DND-41 (cell line): ENCODE measurements at regions not wholly inside any gene's neighbourhood (a gene's known extent, or its start where the extent isn't known, plus 50 kb on each side); places are given as distances from the start of the nearest gene placed in this dataset.

ENCODE experiments used
- ATAC-seq: fragments of 200-7000 bp; cut with Tn5 transposase; 3 replicates; pipeline ENCODE4 v1.9.1; 2021; ENCODE audit warnings: low read depth; ENCODE audit not compliant: insufficient read depth
- DNase-seq: peaks from one replicate; pipeline ENCODE4 v3.0.0-alpha.2; 2020
- H2AFZ ChIP-seq: 2 replicates; pipeline ENCODE4 v1.6.0; 2012; ENCODE audit warnings: low read depth, low read length
- H3K27ac ChIP-seq: 2 replicates; pipeline ENCODE4 v1.5.1; 2012; ENCODE audit warnings: low read length, inconsistent platforms
- H3K27me3 ChIP-seq: fragments of 200-600 bp; sonication (generic); 2 replicates; pipeline ENCODE4 v1.6.0; 2012; ENCODE audit warnings: low read length, mild to moderate bottlenecking, inconsistent platforms; ENCODE audit not compliant: insufficient read depth, poor library complexity
- H3K36me3 ChIP-seq: 2 replicates; pipeline ENCODE4 v1.5.1; 2012; ENCODE audit warnings: low read length, inconsistent platforms; ENCODE audit not compliant: insufficient read depth
- H3K4me1 ChIP-seq: 2 replicates; pipeline ENCODE4 v1.5.1; 2012; ENCODE audit warnings: mild to moderate bottlenecking, low read length; ENCODE audit not compliant: insufficient read depth
- H3K4me2 ChIP-seq: 2 replicates; pipeline ENCODE4 v1.6.0; 2012; ENCODE audit warnings: mild to moderate bottlenecking, moderate library complexity, low read length, inconsistent platforms; ENCODE audit not compliant: insufficient read depth
- H3K4me3 ChIP-seq, 2 experiments: fragments of 200-600 bp in 1 of 2; shearing (Covaris generic) in 1 of 2; 2 replicates each; pipeline ENCODE4 v1.5.1; 2012 to 2016; ENCODE audit warnings: inconsistent platforms in 2 of 2, low read length in 2 of 2, mild to moderate bottlenecking in 2 of 2, low read depth in 1 of 2, moderate library complexity in 1 of 2
- H3K79me2 ChIP-seq: 2 replicates; pipeline ENCODE4 v1.6.0; 2012; ENCODE audit warnings: low read length, inconsistent platforms; ENCODE audit not compliant: insufficient read depth
- H3K9ac ChIP-seq: 2 replicates; pipeline ENCODE4 v1.6.0; 2012; ENCODE audit warnings: low read depth, mild to moderate bottlenecking, inconsistent platforms, low read length, moderate library complexity
- H3K9me3 ChIP-seq: 2 replicates; pipeline ENCODE4 v1.5.1; 2012; ENCODE audit warnings: low read length, moderate library complexity, mild to moderate bottlenecking, inconsistent platforms; ENCODE audit not compliant: insufficient read depth, severe bottlenecking
- H4K20me1 ChIP-seq: 2 replicates; pipeline ENCODE4 v1.6.0; 2012; ENCODE audit warnings: low read length; ENCODE audit not compliant: insufficient read depth
- CTCF ChIP-seq: IDR thresholded peaks from 2 replicates; pipeline ENCODE4 v1.5.1; 2012; ENCODE audit warnings: borderline replicate concordance, low read length, moderate library complexity, mild to moderate bottlenecking; ENCODE audit not compliant: poor library complexity, severe bottlenecking; ENCODE audit errors: extremely low read depth
- EZH2 ChIP-seq: IDR thresholded peaks from 3 replicates; pipeline ENCODE4 v1.6.1; 2012; ENCODE audit warnings: borderline replicate concordance, low read depth, mild to moderate bottlenecking, moderate library complexity, low read length, inconsistent platforms; ENCODE audit not compliant: severe bottlenecking

- H3K27ac ChIP-seq = no peak overlapping the region
- no peaks in the 10 kb centered on the region for H3K27me3 ChIP-seq
- H3K9me3 ChIP-seq = no peaks in the 10 kb centered on the region
- H2AFZ ChIP-seq = no peak overlapping the region
- no peaks in the 10 kb centered on the region for H4K20me1 ChIP-seq
- ATAC-seq = no peak
- no peak overlapping the region for H3K4me2 ChIP-seq
- DNase-seq = no peak
- H3K4me1 ChIP-seq = no peaks in the 10 kb centered on the region
- H3K9ac ChIP-seq = no peak overlapping the region
- H3K79me2 ChIP-seq = no peaks in the 10 kb centered on the region
- TF ChIP-seq CTCF = no peak
- no peak for TF ChIP-seq EZH2
- no peaks in the 10 kb centered on the region for H3K36me3 ChIP-seq
- H3K4me3 ChIP-seq = no peak overlapping the region
These were observed 64.3 kb downstream of the NIBAN1 start for GRCh38 chr1:184910005-184910404.

DNA sequence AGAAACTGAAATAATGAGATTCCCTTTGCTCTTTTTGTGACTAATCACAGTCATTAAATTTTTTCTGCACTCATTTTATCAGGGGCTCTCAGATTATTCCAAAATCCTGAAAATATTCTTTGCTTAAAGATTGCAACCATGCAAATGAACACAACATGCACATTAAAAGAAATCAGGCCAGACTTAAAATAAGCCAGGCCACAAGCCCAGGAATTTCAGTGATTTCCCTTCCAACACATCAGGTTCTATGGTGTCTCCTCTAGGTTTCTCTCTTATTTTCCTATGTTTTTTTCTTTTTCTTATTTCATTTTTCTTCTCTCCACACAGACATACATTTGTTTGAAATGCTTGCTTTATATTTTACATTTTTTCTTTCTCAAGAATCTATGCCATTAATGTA lies 65.3 kb downstream of the NIBAN1 start:
- no peak for ATAC-seq
- H3K27ac ChIP-seq = no peak overlapping the region
- H3K27me3 ChIP-seq = no peaks in the 10 kb centered on the region
- no peak for DNase-seq
- no peak overlapping the region for H2AFZ ChIP-seq
- no peak for TF ChIP-seq CTCF
- TF ChIP-seq EZH2 = no peak
- no peak overlapping the region for H3K9ac ChIP-seq
- no peak overlapping the region for H3K4me2 ChIP-seq
- H3K4me3 ChIP-seq = no peak overlapping the region
- no peaks in the 10 kb centered on the region for H3K36me3 ChIP-seq
- H3K79me2 ChIP-seq = no peaks in the 10 kb centered on the region
- no peaks in the 10 kb centered on the region for H4K20me1 ChIP-seq
- H3K4me1 ChIP-seq = no peaks in the 10 kb centered on the region
- H3K9me3 ChIP-seq = no peaks in the 10 kb centered on the region

DNA sequence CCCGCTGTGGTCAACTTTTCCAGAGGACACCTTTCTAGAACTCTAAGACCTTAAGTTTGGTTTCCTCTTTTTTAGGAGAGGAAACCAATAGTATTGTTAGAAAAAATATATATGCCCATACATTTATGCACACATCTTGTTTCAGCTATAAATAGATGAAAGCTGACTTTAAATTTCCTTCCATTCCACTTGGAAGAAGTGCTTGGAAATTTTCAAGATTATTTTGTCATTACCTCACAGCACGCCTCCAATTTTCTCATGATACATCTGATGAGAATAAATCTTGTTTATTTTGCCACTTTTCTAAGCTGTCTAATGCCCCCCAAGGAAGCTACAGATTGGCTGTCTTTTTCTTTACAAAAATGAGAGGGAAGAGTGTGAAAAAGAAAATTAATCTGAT lies 65.8 kb downstream of the NIBAN1 start:
- DNase-seq = no peak
- H2AFZ ChIP-seq = no peak overlapping the region
- H3K4me3 ChIP-seq = no peak overlapping the region
- no peaks in the 10 kb centered on the region for H3K4me1 ChIP-seq
- TF ChIP-seq CTCF (no peak), EZH2 (no peak)
- no peak overlapping the region for H3K4me2 ChIP-seq
- no peak overlapping the region for H3K9ac ChIP-seq
- no peaks in the 10 kb centered on the region for H3K79me2 ChIP-seq
- no peaks in the 10 kb centered on the region for H4K20me1 ChIP-seq
- H3K36me3 ChIP-seq = no peaks in the 10 kb centered on the region
- no peak overlapping the region for H3K27ac ChIP-seq
- no peak for ATAC-seq
- H3K27me3 ChIP-seq = no peaks in the 10 kb centered on the region
- no peaks in the 10 kb centered on the region for H3K9me3 ChIP-seq

DNA sequence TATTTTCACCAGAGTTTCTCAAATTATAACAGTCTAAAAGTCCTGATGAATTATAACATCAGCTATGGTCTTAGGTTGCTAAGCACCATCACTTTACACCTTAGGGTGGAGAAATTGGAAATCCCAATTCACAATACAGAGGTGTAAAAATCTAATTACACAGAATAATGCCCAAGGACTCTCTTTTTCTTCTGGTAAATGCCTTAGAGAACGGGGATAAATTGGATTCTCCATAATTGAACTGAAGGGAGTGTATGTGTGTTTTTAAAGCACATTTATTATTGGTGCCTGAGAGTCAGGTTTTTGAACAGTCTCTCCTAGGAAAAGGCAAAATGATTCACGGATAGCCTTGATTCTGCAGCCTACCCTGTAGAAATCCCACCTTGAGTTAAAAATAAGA lies 66.8 kb downstream of the NIBAN1 start:
- Histone ChIP-seq H3K4me3 (no peak overlapping the region), H2AFZ (no peak overlapping the region), H3K79me2 (no peaks in the 10 kb centered on the region), H3K36me3 (no peaks in the 10 kb centered on the region), H3K9me3 (no peaks in the 10 kb centered on the region), H3K27me3 (no peaks in the 10 kb centered on the region), H3K4me2 (no peak overlapping the region), H3K9ac (no peak overlapping the region), H3K4me1 (no peaks in the 10 kb centered on the region), H3K27ac (no peak overlapping the region), H4K20me1 (no peaks in the 10 kb centered on the region)
- ATAC-seq = no peak
- no peak for DNase-seq
- TF ChIP-seq EZH2 (no peak), CTCF (no peak)
